Glutamatergic neuron (in vitro differentiated cells): ENCODE measurements at regions not wholly inside any gene's neighbourhood (a gene's known extent, or its start where the extent isn't known, plus 50 kb on each side); places are given as distances from the start of the nearest gene placed in this dataset.

Source experiments
- DNase-seq: peaks from one replicate; pipeline ENCODE4 v3.0.0; 2022
- H3K27ac Mint-ChIP-seq: one replicate; pipeline ENCODE4 v1.8.0; 2020; ENCODE audit warnings: mild to moderate bottlenecking, mixed read lengths, inconsistent platforms; ENCODE audit not compliant: unreplicated experiment
- H3K27me3 Mint-ChIP-seq: one replicate; pipeline ENCODE4 v1.8.0; 2020; ENCODE audit warnings: mild to moderate bottlenecking, moderate library complexity, mixed read lengths, inconsistent platforms; ENCODE audit not compliant: unreplicated experiment
- H3K36me3 Mint-ChIP-seq: one replicate; pipeline ENCODE4 v1.8.0; 2020; ENCODE audit warnings: mild to moderate bottlenecking, mixed read lengths, inconsistent platforms; ENCODE audit not compliant: unreplicated experiment
- H3K4me1 Mint-ChIP-seq: one replicate; pipeline ENCODE4 v1.8.0; 2020; ENCODE audit warnings: mild to moderate bottlenecking, low read depth, mixed read lengths, inconsistent platforms; ENCODE audit not compliant: unreplicated experiment
- H3K4me3 Mint-ChIP-seq: one replicate; pipeline ENCODE4 v1.8.0; 2020; ENCODE audit warnings: mild to moderate bottlenecking, mixed read lengths, inconsistent platforms; ENCODE audit not compliant: unreplicated experiment
- H3K9me3 Mint-ChIP-seq: one replicate; pipeline ENCODE4 v1.8.0; 2020; ENCODE audit warnings: mild to moderate bottlenecking, moderate library complexity, mixed read lengths, inconsistent platforms; ENCODE audit not compliant: unreplicated experiment
- CTCF ChIP-seq: fragments of 200-600 bp; sonication (generic); IDR thresholded peaks from one replicate; pipeline ENCODE4 v1.5.0; 2021; ENCODE audit not compliant: partially characterized antibody, unreplicated experiment

- H3K9me3 Mint-ChIP-seq = peaks cover 1% of the 10 kb centered on the region
- peaks cover 3% of the 10 kb centered on the region for H3K27me3 Mint-ChIP-seq
- H3K4me1 Mint-ChIP-seq = peaks cover 2% of the 10 kb centered on the region
- peaks cover 4% of the 10 kb centered on the region for H3K36me3 Mint-ChIP-seq
- H3K4me3 Mint-ChIP-seq = no peak overlapping the region
- DNase-seq = no peak
- H3K27ac Mint-ChIP-seq = no peak overlapping the region
- no peak for TF ChIP-seq CTCF
Measured at GRCh38 chr16:52621651-52622050, 74.7 kb upstream of the TOX3 start.

GRCh38 chr16:52618753-52619497, 72.0 kb upstream of the TOX3 start:
- peaks cover 4% of the 10 kb centered on the region for H3K36me3 Mint-ChIP-seq
- peaks cover 3% of the 10 kb centered on the region for H3K27me3 Mint-ChIP-seq
- peaks cover 1% of the 10 kb centered on the region for H3K9me3 Mint-ChIP-seq
- no peak overlapping the region for H3K4me3 Mint-ChIP-seq
- DNase-seq = no peak
- TF ChIP-seq CTCF = no peak
- H3K27ac Mint-ChIP-seq = no peak overlapping the region
- H3K4me1 Mint-ChIP-seq = peaks cover 2% of the 10 kb centered on the region

DNA sequence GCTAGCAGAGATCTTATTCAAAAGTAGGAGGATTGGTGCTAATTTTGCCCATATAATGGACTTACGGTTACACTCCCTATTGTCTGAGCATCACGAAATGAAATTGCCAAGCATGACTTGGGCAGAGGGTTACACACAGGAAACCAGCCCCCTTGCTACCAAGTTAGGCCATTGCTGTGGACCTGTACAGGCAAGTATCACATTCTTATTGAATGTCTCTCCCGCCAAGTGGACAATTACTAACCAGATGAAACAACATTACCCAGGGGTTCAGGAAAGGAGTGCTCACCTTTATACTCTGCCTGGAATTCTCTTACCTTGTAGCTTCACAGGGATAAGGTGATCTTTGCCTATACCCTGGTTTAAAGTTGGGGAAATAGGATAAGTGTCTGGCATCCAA, 70.6 kb upstream of the TOX3 start:
- no peak overlapping the region for H3K4me3 Mint-ChIP-seq
- H3K4me1 Mint-ChIP-seq = peaks cover 2% of the 10 kb centered on the region
- peaks cover 3% of the 10 kb centered on the region for H3K27me3 Mint-ChIP-seq
- H3K36me3 Mint-ChIP-seq = peaks cover 4% of the 10 kb centered on the region
- no peak for DNase-seq
- no peak for TF ChIP-seq CTCF
- H3K9me3 Mint-ChIP-seq = peaks cover 1% of the 10 kb centered on the region
- no peak overlapping the region for H3K27ac Mint-ChIP-seq

- H3K27ac Mint-ChIP-seq = no peak overlapping the region
- no peak for TF ChIP-seq CTCF
- H3K4me3 Mint-ChIP-seq = no peak overlapping the region
- H3K4me1 Mint-ChIP-seq = no peaks in the 10 kb centered on the region
- H3K9me3 Mint-ChIP-seq = peaks cover 1% of the 10 kb centered on the region
- H3K36me3 Mint-ChIP-seq = no peaks in the 10 kb centered on the region
- no peak for DNase-seq
- H3K27me3 Mint-ChIP-seq = no peaks in the 10 kb centered on the region
Measured at GRCh38 chr16:52613508-52613907, 66.6 kb upstream of the TOX3 start.

DNA sequence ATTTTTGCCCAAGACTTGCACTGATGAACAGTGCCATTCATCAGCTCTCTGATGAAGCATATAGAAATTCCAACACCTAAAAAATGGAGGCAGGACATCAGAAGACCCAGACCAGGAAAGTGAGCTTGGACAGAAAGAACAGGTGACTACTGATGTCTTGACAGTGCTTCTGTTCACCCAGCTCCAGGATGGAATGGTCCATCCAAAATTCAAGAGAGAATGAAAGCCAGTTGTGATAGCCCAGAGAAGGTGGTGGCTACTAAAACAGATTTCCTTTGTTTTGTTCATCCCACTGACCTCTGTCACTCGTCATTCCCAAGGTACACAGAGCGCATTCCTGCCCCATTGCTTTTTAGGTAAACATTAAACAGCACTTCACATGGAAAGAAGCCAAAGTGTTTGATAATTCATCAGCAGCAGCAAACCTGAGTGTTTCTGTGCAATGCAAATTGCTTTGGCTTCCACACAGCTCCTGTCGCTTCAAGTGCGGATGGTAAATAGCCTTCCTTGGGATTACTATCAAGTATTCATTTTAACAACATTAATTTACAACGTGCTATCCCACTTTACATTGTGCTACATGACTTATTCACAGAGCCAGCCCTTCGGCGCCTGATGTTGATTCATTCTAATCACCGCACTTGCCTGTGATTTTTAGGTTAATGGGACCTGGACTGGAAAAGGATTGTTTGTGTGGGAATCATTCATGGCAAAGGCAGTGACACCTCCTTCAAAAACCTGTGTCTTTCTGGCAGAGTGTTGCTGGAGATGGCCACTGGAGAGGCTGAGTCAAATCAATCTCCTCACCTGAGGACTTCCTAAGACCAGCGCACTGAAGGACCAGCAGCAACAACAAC, 65.1 kb upstream of the TOX3 start:
- Mint-ChIP-seq H3K9me3 (peaks cover 1% of the 10 kb centered on the region), H3K36me3 (no peaks in the 10 kb centered on the region), H3K4me3 (no peak overlapping the region), H3K27me3 (no peaks in the 10 kb centered on the region), H3K27ac (no peak overlapping the region), H3K4me1 (no peaks in the 10 kb centered on the region)
- no peak for DNase-seq
- no peak for TF ChIP-seq CTCF
